Mesothelial cell of epicardium (in vitro differentiated cells): ENCODE measurements at regions not wholly inside any gene's neighbourhood (a gene's known extent, or its start where the extent isn't known, plus 50 kb on each side); places are given as distances from the start of the nearest gene placed in this dataset.

Experiments used
- DNase-seq, 2 experiments: peaks; one replicate each; pipeline ENCODE4 v3.0.0; 2021; ENCODE audit warnings: low spot score in 2 of 2; ENCODE audit not compliant: unreplicated experiment in 2 of 2
- H3K27ac Mint-ChIP-seq: 2 replicates; pipeline ENCODE4 v1.8.0; 2021; ENCODE audit warnings: mixed read lengths
- H3K27me3 Mint-ChIP-seq: 2 replicates; pipeline ENCODE4 v1.8.0; 2021; ENCODE audit warnings: low read depth, mixed read lengths
- H3K36me3 Mint-ChIP-seq: 2 replicates; pipeline ENCODE4 v1.8.0; 2021; ENCODE audit warnings: mixed read lengths
- H3K4me1 Mint-ChIP-seq: 2 replicates; pipeline ENCODE4 v1.8.0; 2021; ENCODE audit warnings: mixed read lengths
- H3K4me3 Mint-ChIP-seq: 2 replicates; pipeline ENCODE4 v1.8.0; 2021; ENCODE audit warnings: mild to moderate bottlenecking, moderate library complexity, mixed read lengths
- H3K9me3 Mint-ChIP-seq: 2 replicates; pipeline ENCODE4 v1.8.0; 2021; ENCODE audit warnings: mixed read lengths
- CTCF ChIP-seq: fragments of 200-600 bp; sonication (generic); IDR thresholded peaks from one replicate; pipeline ENCODE4 v1.5.0; 2021; ENCODE audit warnings: antibody characterized with exemption; ENCODE audit not compliant: unreplicated experiment

DNA sequence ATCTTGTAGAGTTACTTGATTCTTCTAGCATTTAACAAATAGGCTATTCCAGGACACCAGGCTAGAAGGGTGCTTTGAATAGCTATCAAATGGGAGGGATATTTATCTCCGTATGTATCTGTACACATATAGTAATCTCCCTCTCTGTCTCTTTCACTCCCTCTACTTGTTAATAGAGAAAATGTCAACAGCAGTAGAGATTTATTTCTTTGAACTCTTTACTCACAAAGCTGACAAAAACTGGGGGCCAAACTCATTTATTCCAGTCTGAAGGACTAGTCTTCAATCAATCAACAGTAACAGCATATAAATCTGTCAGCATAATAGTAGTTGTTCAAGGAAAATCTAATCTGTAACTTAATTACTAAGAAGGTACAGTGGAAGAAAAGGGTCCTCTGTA is 78.2 kb upstream of the FER start:
- Mint-ChIP-seq H3K27me3 (peaks cover 8% of the 10 kb centered on the region), H3K4me3 (no peak overlapping the region), H3K27ac (no peak overlapping the region), H3K36me3 (no peaks in the 10 kb centered on the region), H3K4me1 (peaks cover 13% of the 10 kb centered on the region), H3K9me3 (peaks cover 10% of the 10 kb centered on the region)
- no peak for DNase-seq
- no peak for TF ChIP-seq CTCF

GRCh38 chr5:108661590-108662219 is 86.0 kb upstream of the FER start:
- no peak for TF ChIP-seq CTCF
- H3K27ac Mint-ChIP-seq = no peak overlapping the region
- no peaks in the 10 kb centered on the region for H3K36me3 Mint-ChIP-seq
- no peak overlapping the region for H3K4me3 Mint-ChIP-seq
- no peaks in the 10 kb centered on the region for H3K4me1 Mint-ChIP-seq
- no peaks in the 10 kb centered on the region for H3K27me3 Mint-ChIP-seq
- H3K9me3 Mint-ChIP-seq = peaks cover 13% of the 10 kb centered on the region
- DNase-seq = no peak

- H3K36me3 Mint-ChIP-seq = no peaks in the 10 kb centered on the region
- no peak overlapping the region for H3K4me3 Mint-ChIP-seq
- no peak for TF ChIP-seq CTCF
- peaks cover 8% of the 10 kb centered on the region for H3K9me3 Mint-ChIP-seq
- H3K27me3 Mint-ChIP-seq = no peaks in the 10 kb centered on the region
- DNase-seq = no peak
- no peaks in the 10 kb centered on the region for H3K4me1 Mint-ChIP-seq
- H3K27ac Mint-ChIP-seq = no peak overlapping the region
These were observed 86.7 kb upstream of the FER start for GRCh38 chr5:108661024-108661423.

- Mint-ChIP-seq H3K36me3 (no peaks in the 10 kb centered on the region), H3K27me3 (no peaks in the 10 kb centered on the region), H3K9me3 (peaks cover 7% of the 10 kb centered on the region), H3K4me1 (no peaks in the 10 kb centered on the region), H3K27ac (no peak overlapping the region), H3K4me3 (no peak overlapping the region)
- no peak for TF ChIP-seq CTCF
- DNase-seq = no peak
These were observed 87.4 kb upstream of the FER start for GRCh38 chr5:108660291-108660690.

DNA sequence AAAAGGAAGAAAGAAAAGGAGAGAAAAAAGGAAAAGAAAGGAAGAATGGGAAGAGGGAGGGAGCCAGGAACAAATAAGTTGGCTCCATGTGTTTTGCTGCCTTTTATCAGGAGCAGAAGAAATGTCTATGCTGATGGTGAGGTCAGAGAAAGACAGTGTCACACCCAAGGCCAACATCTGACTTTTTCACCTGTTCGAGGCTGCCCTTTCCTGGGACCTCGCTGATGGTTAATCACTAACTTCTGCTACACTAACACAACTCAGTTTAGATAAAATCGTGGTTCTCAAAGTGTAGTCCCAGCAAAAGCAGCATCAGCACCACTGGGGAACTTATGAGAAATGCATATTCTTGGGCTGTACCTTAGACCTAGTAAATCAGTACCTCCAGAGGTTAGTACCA is 88.2 kb upstream of the FER start:
- no peak for TF ChIP-seq CTCF
- Mint-ChIP-seq H3K27ac (no peak overlapping the region), H3K4me3 (no peak overlapping the region), H3K4me1 (no peaks in the 10 kb centered on the region), H3K9me3 (peaks cover 7% of the 10 kb centered on the region), H3K36me3 (no peaks in the 10 kb centered on the region), H3K27me3 (no peaks in the 10 kb centered on the region)
- no peak for DNase-seq
